Pulmonary artery endothelial cell (primary cell): ENCODE measurements at regions not wholly inside any gene's neighbourhood (a gene's known extent, or its start where the extent isn't known, plus 50 kb on each side); places are given as distances from the start of the nearest gene placed in this dataset.
"Not testable (repeated sequence)": the region's sequence is repeated elsewhere in the genome, so short reads cannot be mapped to it uniquely, and the experiment has no call there.

Experiments used
- DNase-seq: peaks from one replicate; pipeline ENCODE4 v3.0.0-alpha.2; 2011; ENCODE audit warnings: low read depth, low spot score

DNA sequence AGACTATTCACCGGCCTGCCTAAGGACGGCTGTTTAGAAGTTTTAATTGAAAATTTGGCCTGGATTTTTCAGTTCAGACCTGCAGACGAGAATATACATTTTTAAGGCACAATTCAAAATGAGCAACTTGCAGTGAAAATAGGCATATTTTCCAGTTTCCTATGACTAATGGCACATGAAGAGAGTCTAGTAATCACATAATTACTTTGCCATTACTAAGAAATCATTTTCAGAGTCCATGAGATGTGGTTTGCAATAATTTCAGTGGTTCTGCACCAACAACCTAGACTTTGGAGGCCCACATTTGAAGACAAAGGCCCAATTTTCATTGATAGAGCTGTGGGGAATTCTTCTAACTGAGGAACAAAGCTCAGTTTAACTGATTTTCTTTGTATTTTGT, 205.3 kb downstream of the SOX2 start:
- DNase-seq: no peak

DNA sequence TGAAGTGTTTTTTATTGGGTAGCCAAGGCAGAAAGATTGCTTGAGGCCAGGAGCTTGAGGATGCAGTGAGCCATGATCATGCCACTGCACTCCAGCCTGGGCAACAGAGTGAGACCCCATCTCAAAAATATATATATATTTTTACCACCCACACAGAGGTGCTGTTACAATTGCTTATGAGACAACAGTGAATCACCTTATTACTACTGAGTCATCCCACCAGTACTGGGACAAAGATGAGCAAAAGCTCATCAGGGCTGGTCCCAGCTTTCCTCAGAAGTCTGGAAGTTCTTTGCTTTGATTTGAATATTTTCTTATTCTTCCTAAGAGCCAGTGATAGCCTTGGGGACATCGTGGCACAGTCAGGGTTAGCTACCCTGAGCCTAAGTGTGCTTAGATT, 207.7 kb downstream of the SOX2 start:
- no peak for DNase-seq

DNA sequence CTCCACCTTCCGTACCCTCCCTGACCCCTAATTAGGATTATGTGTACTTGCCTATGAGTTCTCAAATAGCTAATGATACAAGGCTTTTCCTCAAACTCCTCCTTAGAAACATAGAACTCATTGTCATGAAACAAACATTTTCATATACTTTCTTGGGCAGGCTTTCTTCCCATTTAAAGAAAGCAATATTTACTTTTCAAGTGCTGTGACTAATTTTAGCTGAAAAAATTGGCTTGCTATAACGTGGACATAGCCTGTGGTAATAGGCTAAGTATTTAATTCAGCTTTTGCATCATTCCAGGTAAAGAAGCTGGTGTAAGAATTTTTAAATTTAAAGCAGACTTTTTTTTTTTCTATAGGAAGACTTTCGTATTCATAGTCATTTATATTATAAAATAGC, 208.7 kb downstream of the SOX2 start:
- no peak for DNase-seq

- no peak for DNase-seq
Observed at GRCh38 chr3:181921220-181921619, 209.5 kb downstream of the SOX2 start.

DNA sequence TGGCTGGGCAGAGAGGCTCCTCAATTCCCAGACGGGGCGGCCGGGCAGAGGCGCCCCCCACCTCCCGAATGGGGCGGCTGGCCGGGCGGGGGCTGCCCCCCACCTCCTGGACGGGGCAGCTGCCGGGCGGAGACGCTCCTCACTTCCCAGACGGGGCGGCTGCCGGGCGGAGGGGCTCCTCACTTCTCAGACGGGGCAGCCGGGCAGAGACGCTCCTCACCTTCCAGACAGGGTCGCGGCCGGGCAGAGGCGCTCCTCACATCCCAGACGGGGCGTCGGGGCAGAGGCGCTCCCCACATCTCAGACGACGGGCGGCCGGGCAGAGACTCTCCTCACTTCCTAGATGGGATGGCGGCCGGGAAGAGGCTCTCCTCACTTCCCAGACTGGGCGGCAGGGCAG, 214.1 kb downstream of the SOX2 start:
- not testable (repeated sequence) for DNase-seq

DNA sequence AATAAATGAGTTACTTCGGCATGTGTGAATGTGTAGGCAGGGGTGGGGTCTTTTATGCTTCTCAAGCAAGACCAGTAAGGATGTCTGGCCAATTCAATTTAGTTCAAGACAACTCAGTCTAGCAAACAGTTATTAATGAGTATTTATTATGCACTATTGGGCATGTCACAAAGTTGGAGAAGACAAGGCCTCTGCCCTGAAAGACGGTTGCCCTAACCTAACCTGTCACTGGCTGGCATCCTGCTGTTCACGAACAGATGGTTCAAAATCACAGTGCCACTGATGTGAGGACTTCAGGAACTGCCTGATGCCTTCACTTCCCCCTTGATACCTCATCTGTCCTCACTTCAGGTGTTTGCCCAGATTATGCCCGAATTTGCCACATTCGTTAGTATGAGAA, 217.8 kb downstream of the SOX2 start:
- DNase-seq: no peak

DNA sequence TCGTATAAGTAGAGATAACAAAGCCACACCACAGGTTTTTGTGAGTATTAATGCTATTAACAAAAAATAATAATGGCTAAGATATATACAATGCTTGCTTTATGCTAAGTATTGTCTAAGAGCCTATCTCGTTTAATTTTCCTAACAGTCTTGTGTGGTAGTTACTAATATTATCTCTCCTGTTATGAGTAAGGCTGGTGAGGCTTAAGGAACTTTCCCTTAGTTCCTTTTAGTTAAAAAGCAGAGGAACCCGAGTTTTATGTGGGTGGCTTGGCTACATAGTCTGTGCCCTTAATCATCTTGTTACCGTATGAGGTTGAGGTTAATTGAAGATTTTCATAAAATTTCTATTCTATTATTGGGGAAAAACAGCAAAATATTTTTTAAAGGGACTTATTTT, 218.4 kb downstream of the SOX2 start:
- DNase-seq: no peak

- DNase-seq: no peak
Observed at GRCh38 chr3:181932039-181932438, 220.3 kb downstream of the SOX2 start.

- DNase-seq: no peak
Observed at GRCh38 chr3:181933052-181933618, 221.4 kb downstream of the SOX2 start.

- DNase-seq: no peak
Observed at GRCh38 chr3:181935915-181936314, 224.2 kb downstream of the SOX2 start.

- no peak for DNase-seq
Observed at GRCh38 chr3:181936774-181937173, 225.0 kb downstream of the SOX2 start.

DNA sequence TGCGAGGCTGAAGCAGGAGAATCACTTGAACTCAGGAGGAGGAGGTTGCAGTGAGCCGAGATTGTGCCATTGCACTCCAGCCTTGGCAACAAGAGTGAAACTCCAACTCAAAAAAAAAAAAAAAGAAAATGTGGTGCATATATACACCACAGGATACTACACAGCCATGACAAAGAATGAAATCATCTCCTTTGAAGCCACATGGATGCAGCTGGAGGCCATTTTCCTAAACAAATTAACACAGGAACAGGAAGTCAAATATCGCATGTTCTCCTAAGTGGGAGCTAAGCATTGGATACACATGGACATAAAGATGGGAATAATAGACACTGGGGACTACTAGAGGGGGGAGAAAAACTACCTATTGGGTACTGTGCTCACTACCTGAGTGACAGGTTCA, 226.9 kb downstream of the SOX2 start:
- not testable (repeated sequence) for DNase-seq

DNA sequence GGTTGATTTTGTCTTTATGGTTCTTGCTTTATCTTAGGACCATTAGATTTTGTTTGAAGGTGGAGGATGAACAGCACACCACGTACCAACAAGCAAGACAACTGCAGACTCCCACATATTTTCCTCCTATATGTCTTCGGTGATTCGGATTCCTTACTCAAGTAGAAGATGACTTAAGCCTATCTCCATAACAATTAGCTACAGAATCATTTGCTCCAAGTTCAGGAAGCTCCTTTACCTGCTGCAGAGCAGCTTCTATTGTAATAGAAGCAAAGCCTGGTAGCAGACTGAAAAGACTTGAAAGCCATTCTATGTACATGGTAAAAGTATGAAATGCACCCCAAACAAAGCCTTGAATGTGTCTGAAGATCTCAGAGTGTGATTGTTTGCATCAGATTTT, 229.0 kb downstream of the SOX2 start:
- no peak for DNase-seq

GRCh38 chr3:181941250-181941649, 229.5 kb downstream of the SOX2 start:
- no peak for DNase-seq

GRCh38 chr3:181943285-181943684, 231.6 kb downstream of the SOX2 start:
- DNase-seq: no peak

GRCh38 chr3:181947606-181948005, 235.9 kb downstream of the SOX2 start:
- no peak for DNase-seq

GRCh38 chr3:181948286-181948685, 236.6 kb downstream of the SOX2 start:
- DNase-seq: no peak

DNA sequence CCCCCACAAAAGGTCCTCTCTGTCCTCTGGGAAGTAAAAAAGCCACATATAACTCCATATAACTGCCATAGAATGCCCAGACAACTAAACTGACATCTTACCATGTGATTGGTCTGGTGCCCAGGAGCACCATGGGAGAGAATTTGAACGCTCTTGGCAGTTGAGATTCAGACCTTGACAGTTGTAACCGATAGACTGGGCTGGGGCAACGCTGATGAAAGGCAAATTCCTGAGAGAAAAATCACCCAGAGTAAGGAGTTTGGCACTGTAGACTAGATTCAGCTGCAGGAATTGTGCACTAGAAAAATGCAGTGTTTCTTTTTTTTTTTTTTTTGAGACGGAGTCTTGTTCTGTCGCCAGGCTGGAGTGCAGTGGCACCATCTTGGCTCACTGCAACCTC, 240.5 kb downstream of the SOX2 start:
- no peak for DNase-seq

DNA sequence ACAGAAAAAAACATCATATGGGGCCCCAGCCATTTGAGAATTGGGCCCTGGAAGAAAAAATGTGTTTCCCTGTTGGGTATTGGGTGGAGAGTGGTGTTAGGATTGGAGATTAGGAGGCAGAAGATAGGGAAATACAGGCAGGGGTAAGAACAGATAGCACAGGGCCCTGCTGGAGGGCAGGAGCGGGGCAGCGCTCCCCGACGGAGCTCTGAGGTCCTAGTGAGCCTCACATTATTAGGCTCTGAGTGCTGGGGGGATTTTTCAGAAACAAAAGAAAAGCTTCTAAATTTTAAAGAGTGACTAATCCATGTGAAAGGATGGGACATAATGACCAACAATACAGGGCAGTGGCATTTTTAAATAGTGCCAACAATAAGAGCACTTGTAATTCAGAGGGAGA, 241.2 kb downstream of the SOX2 start:
- no peak for DNase-seq

- DNase-seq: no peak
Observed at GRCh38 chr3:181955566-181955965, 243.8 kb downstream of the SOX2 start.

GRCh38 chr3:181956122-181956521, 244.4 kb downstream of the SOX2 start:
- no peak for DNase-seq

DNA sequence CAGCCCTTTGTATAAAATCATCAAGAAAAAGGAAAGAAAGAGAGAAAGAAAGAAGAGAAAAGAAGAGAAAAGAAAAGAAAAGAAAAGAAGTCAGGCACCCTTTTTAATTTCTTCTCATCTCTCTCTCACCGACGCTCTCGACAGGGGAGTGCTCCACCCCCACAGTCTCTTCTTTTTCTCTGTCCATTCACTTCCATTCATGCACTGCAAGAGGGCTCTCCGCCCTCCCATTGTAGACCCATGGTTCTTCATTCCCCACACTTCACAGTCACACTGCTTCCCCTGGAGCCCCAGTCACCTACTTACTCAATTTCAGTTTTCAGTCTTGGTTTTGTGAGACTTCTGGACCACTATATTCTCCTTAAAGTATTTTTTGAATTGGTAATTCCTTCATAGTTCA, 254.7 kb downstream of the SOX2 start:
- no peak for DNase-seq

- no peak for DNase-seq
Observed at GRCh38 chr3:181969925-181970324, 258.2 kb downstream of the SOX2 start.

DNA sequence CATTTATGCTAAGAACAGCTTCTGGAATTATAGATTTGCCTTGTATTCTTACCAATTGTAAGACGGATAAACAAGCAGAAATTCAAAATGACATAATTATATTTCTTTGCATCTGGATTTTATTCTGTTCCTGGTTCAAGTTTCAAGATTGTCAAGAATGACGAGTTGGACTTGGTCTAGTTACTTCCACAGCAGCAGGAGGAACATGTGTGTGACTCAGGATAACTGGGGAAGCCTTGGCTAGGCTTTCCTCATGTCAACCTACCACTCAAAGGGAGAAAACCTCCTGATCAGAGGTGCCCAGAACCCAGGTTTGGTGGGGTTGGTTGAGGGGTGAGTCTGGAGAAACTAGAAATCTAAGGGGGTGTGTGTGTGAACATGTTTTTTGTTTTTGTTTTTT, 259.7 kb downstream of the SOX2 start:
- DNase-seq: no peak
